ENCODE measurements at regions not wholly inside any gene's neighbourhood (a gene's known extent, or its start where the extent isn't known, plus 50 kb on each side); places are given as distances from the start of the nearest gene placed in this dataset.

- POLR2A ChIA-PET = no interaction called here
- DNase-seq = no peak
- intact Hi-C loops (cut with micrococcal nuclease; ENCODE audit: unreplicated experiment) = no loop called here
- peaks cover 10% of the 10 kb centered on the region for H3K9me3 Mint-ChIP-seq (ENCODE audit: unreplicated experiment)
- TF ChIP-seq CTCF (IDR thresholded peaks at IDR 0.05; ENCODE audit: insufficient read depth in 1 of 2, low read depth in 1 of 2, low read length in 1 of 2, severe bottlenecking in 1 of 2, unreplicated experiment in 1 of 2) = no peak
- Histone ChIP-seq H3K9me3 (no peaks in the 10 kb centered on the region; the same call in 1 of the 2 replicates), H3K4me1 (no peaks in the 10 kb centered on the region), H3K4me3 (ENCODE audit: low read depth, low read length) (no peak overlapping the region), H3K27me3 (replicated peaks; ENCODE audit: control insufficient read depth, insufficient read depth, low read length) (no peaks in the 10 kb centered on the region), H3K36me3 (ENCODE audit: control insufficient read depth, insufficient read depth, low read length) (no peaks in the 10 kb centered on the region)
- CTCF ChIA-PET = no interaction called here
- H3K4me1 Mint-ChIP-seq (ENCODE audit: low read depth, unreplicated experiment) = peaks cover 6% of the 10 kb centered on the region
- no peak overlapping the region for H3K4me3 Mint-ChIP-seq (ENCODE audit: unreplicated experiment)
- H3K27me3 Mint-ChIP-seq (ENCODE audit: insufficient read depth, unreplicated experiment) = no peaks in the 10 kb centered on the region
- BruUV-seq (replicated peaks) = no TSS peak
- H3K27ac Mint-ChIP-seq (ENCODE audit: unreplicated experiment) = no peak overlapping the region
- H3K36me3 Mint-ChIP-seq (ENCODE audit: insufficient read depth, unreplicated experiment) = no peaks in the 10 kb centered on the region
These were observed 99.0 kb upstream of the MAGI2 start for GRCh38 chr7:79552463-79552862.

- Mint-ChIP-seq H3K27me3 (ENCODE audit: insufficient read depth, unreplicated experiment) (no peaks in the 10 kb centered on the region), H3K4me3 (ENCODE audit: unreplicated experiment) (no peak overlapping the region), H3K36me3 (ENCODE audit: insufficient read depth, unreplicated experiment) (no peaks in the 10 kb centered on the region), H3K9me3 (ENCODE audit: unreplicated experiment) (no peaks in the 10 kb centered on the region), H3K4me1 (ENCODE audit: low read depth, unreplicated experiment) (no peaks in the 10 kb centered on the region), H3K27ac (ENCODE audit: unreplicated experiment) (no peak overlapping the region)
- Histone ChIP-seq H3K9me3 (no peaks in the 10 kb centered on the region; the same call in 1 of the 2 replicates), H3K27me3 (replicated peaks; ENCODE audit: control insufficient read depth, insufficient read depth, low read length) (no peaks in the 10 kb centered on the region), H3K4me1 (no peaks in the 10 kb centered on the region), H3K4me3 (ENCODE audit: low read depth, low read length) (no peak overlapping the region), H3K36me3 (ENCODE audit: control insufficient read depth, insufficient read depth, low read length) (no peaks in the 10 kb centered on the region)
- POLR2A ChIA-PET = no interaction called here
- intact Hi-C loops (cut with micrococcal nuclease; ENCODE audit: unreplicated experiment) = loop anchor here (10.0 kb wide), 1 partner anchor 204 kb away; no protein-coding TSS in a partner anchor
- no peak for TF ChIP-seq CTCF (IDR thresholded peaks at IDR 0.05; ENCODE audit: insufficient read depth in 1 of 2, low read depth in 1 of 2, low read length in 1 of 2, severe bottlenecking in 1 of 2, unreplicated experiment in 1 of 2)
- CTCF ChIA-PET = no interaction called here
- BruUV-seq (replicated peaks) = no TSS peak
- no peak for DNase-seq
These were observed 95.3 kb upstream of the MAGI2 start for GRCh38 chr7:79548727-79549126.

- Histone ChIP-seq H3K9me3 (no peaks in the 10 kb centered on the region), H3K4me3 (ENCODE audit: low read depth, low read length) (no peak overlapping the region), H3K4me1 (no peaks in the 10 kb centered on the region), H3K27me3 (replicated peaks; ENCODE audit: control insufficient read depth, insufficient read depth, low read length) (no peaks in the 10 kb centered on the region), H3K36me3 (ENCODE audit: control insufficient read depth, insufficient read depth, low read length) (no peaks in the 10 kb centered on the region)
- intact Hi-C loops (cut with micrococcal nuclease; ENCODE audit: unreplicated experiment) = loop anchor here (10.0 kb wide), 1 partner anchor 202 kb away; no protein-coding TSS in a partner anchor
- BruUV-seq (replicated peaks) = no TSS peak
- H3K27ac Mint-ChIP-seq (ENCODE audit: unreplicated experiment) = no peak overlapping the region
- POLR2A ChIA-PET = no interaction called here
- TF ChIP-seq CTCF (IDR thresholded peaks at IDR 0.05; ENCODE audit: insufficient read depth in 1 of 2, low read depth in 1 of 2, low read length in 1 of 2, severe bottlenecking in 1 of 2, unreplicated experiment in 1 of 2) = no peak
- H3K27me3 Mint-ChIP-seq (ENCODE audit: insufficient read depth, unreplicated experiment) = no peaks in the 10 kb centered on the region
- H3K4me3 Mint-ChIP-seq (ENCODE audit: unreplicated experiment) = no peak overlapping the region
- no peaks in the 10 kb centered on the region for H3K36me3 Mint-ChIP-seq (ENCODE audit: insufficient read depth, unreplicated experiment)
- H3K9me3 Mint-ChIP-seq (ENCODE audit: unreplicated experiment) = no peaks in the 10 kb centered on the region
- CTCF ChIA-PET = no interaction called here
- H3K4me1 Mint-ChIP-seq (ENCODE audit: low read depth, unreplicated experiment) = no peaks in the 10 kb centered on the region
- DNase-seq = no peak
These were observed 93.7 kb upstream of the MAGI2 start for GRCh38 chr7:79547132-79547531.
